NT2/D1 (cell line): ENCODE measurements at regions not wholly inside any gene's neighbourhood (a gene's known extent, or its start where the extent isn't known, plus 50 kb on each side); places are given as distances from the start of the nearest gene placed in this dataset.

Experiments used
- SUZ12 ChIP-seq: IDR thresholded peaks from 2 replicates; pipeline ENCODE4 v1.6.1; 2011; ENCODE audit not compliant: insufficient read length, insufficient read depth; ENCODE audit errors: extremely low read depth
- ZNF274 ChIP-seq: IDR thresholded peaks from 2 replicates; pipeline ENCODE4 v1.6.1; 2011; ENCODE audit warnings: mild to moderate bottlenecking, low read depth, low read length

- TF ChIP-seq ZNF274 (no peak), SUZ12 (no peak)
Observed at GRCh38 chr3:63022114-63022513, 146.9 kb upstream of the CADPS start.
